ENCODE measurements at regions not wholly inside any gene's neighbourhood (a gene's known extent, or its start where the extent isn't known, plus 50 kb on each side); places are given as distances from the start of the nearest gene placed in this dataset.

GRCh38 chr3:182710557-182711157 is 82.6 kb upstream of the ATP11B start:
- TF ChIP-seq CTCF (IDR thresholded peaks at IDR 0.05; ENCODE audit: extremely low read depth in 1 of 2, insufficient read depth in 1 of 2, low read depth in 1 of 2, low read length in 2 of 2) (peak; percentile 41 to 42), EZH2 (IDR thresholded peaks at IDR 0.05; ENCODE audit: borderline replicate concordance, low read depth, low read length, severe bottlenecking) (no peak), MAX (IDR thresholded peaks at IDR 0.05; ENCODE audit: insufficient read depth, insufficient read length) (no peak), JUN (IDR thresholded peaks at IDR 0.05; ENCODE audit: borderline replicate concordance, insufficient read depth, insufficient read length, low read depth) (no peak), POLR2AphosphoS5 (IDR thresholded peaks at IDR 0.05; ENCODE audit: insufficient read depth, low read depth, low read length) (no peak), POLR2A (IDR thresholded peaks at IDR 0.05; ENCODE audit: low read depth, low read length) (no peak), MYC (IDR thresholded peaks at IDR 0.05; ENCODE audit: low read depth, low read length) (no peak), GATA2 (IDR thresholded peaks at IDR 0.05; ENCODE audit: insufficient read depth, insufficient read length, low read depth, low read length) (no peak), FOS (IDR thresholded peaks at IDR 0.05; ENCODE audit: borderline replicate concordance, insufficient read depth, low read length) (no peak)
